ENCODE measurements at regions not wholly inside any gene's neighbourhood (a gene's known extent, or its start where the extent isn't known, plus 50 kb on each side); places are given as distances from the start of the nearest gene placed in this dataset.
"Not testable (repeated sequence)": the region's sequence is repeated elsewhere in the genome, so short reads cannot be mapped to it uniquely, and the experiment has no call there.

DNA sequence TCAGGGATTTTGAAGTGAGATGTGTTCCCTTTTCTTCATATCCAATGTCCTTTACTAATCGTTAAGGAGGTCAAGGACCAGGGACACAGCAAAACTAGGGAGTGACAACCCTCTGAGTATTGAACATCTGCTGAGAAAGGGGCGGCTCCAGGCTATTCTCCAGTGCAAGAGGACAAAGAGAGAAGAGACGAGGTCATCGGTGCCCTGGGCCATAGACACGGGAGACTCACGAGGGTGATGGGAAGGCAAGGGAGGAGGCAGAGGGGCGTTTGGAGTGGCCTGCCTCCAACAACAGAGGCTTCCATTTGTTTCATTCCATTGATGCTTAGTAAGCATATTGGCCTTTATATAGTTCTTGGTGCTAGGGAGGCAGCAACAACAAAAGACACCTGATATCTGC is 268.4 kb downstream of the CXCL12 start:
- Histone ChIP-seq H3K36me3 (ENCODE audit: insufficient read depth, low read length) (no peaks in the 10 kb centered on the region), H3K4me2 (ENCODE audit: insufficient read depth, low read length) (no peak overlapping the region), H4K20me1 (ENCODE audit: insufficient read depth, low read length) (no peaks in the 10 kb centered on the region), H3K9me3 (ENCODE audit: insufficient read depth, low read length, severe bottlenecking) (no peaks in the 10 kb centered on the region), H3K27ac (ENCODE audit: low read length) (no peak overlapping the region), H3K27me3 (ENCODE audit: insufficient read depth, low read length, poor library complexity) (no peaks in the 10 kb centered on the region), H3K4me1 (ENCODE audit: insufficient read depth, low read length) (no peaks in the 10 kb centered on the region), H2AFZ (ENCODE audit: low read depth, low read length) (no peak overlapping the region), H3K9ac (ENCODE audit: low read depth, low read length) (no peak overlapping the region), H3K79me2 (ENCODE audit: insufficient read depth, low read length) (no peaks in the 10 kb centered on the region), H3K4me3 (ENCODE audit: low read depth in 1 of 2, low read length in 2 of 2) (no peak overlapping the region)
- no peak for TF ChIP-seq EZH2 (IDR thresholded peaks at IDR 0.05; ENCODE audit: borderline replicate concordance, low read depth, low read length, severe bottlenecking)
- TF ChIP-seq, protein P1, sequence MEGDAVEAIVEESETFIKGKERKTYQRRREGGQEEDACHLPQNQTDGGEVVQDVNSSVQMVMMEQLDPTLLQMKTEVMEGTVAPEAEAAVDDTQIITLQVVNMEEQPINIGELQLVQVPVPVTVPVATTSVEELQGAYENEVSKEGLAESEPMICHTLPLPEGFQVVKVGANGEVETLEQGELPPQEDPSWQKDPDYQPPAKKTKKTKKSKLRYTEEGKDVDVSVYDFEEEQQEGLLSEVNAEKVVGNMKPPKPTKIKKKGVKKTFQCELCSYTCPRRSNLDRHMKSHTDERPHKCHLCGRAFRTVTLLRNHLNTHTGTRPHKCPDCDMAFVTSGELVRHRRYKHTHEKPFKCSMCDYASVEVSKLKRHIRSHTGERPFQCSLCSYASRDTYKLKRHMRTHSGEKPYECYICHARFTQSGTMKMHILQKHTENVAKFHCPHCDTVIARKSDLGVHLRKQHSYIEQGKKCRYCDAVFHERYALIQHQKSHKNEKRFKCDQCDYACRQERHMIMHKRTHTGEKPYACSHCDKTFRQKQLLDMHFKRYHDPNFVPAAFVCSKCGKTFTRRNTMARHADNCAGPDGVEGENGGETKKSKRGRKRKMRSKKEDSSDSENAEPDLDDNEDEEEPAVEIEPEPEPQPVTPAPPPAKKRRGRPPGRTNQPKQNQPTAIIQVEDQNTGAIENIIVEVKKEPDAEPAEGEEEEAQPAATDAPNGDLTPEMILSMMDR (IDR thresholded peaks at IDR 0.05; ENCODE audit: borderline replicate concordance, extremely low read depth, low read length, poor library complexity, severe bottlenecking) = no peak
- DNase-seq (no peak), ATAC-seq (ENCODE audit: insufficient read depth, low read depth) (no peak)

DNA sequence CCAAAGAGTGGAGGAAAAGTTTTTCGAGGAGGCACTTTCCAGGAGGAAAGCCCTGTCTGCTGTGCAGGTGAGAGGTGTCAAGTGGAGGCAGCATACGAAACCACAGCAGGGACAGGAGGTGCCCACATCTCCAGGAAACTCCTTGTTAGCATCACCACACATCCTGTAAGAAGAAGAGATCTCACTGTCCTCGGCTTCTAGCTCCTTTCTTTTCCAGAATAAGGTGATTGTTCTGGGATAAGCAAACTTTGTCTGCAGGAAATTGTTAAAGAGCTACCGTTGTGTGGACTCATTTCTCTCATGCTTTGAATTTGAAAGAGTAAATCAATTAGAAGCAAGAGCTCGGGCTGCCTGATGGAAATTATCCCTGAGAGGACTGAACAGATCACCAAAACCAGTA is 269.4 kb downstream of the CXCL12 start:
- no peak overlapping the region for H3K9ac ChIP-seq (ENCODE audit: low read depth, low read length)
- no peak for DNase-seq
- TF ChIP-seq, protein P1 (IDR thresholded peaks at IDR 0.05; ENCODE audit: borderline replicate concordance, extremely low read depth, low read length, poor library complexity, severe bottlenecking) = no peak
- TF ChIP-seq EZH2 (IDR thresholded peaks at IDR 0.05; ENCODE audit: borderline replicate concordance, low read depth, low read length, severe bottlenecking) = no peak
- no peak overlapping the region for H3K27ac ChIP-seq (ENCODE audit: low read length)
- H3K4me1 ChIP-seq (ENCODE audit: insufficient read depth, low read length) = no peaks in the 10 kb centered on the region
- no peak for ATAC-seq (ENCODE audit: insufficient read depth, low read depth)
- H3K9me3 ChIP-seq (ENCODE audit: insufficient read depth, low read length, severe bottlenecking) = no peaks in the 10 kb centered on the region
- no peaks in the 10 kb centered on the region for H3K27me3 ChIP-seq (ENCODE audit: insufficient read depth, low read length, poor library complexity)
- no peak overlapping the region for H2AFZ ChIP-seq (ENCODE audit: low read depth, low read length)
- H3K4me3 ChIP-seq (ENCODE audit: low read depth in 1 of 2, low read length in 2 of 2) = no peak overlapping the region
- no peaks in the 10 kb centered on the region for H3K79me2 ChIP-seq (ENCODE audit: insufficient read depth, low read length)
- H4K20me1 ChIP-seq (ENCODE audit: insufficient read depth, low read length) = no peaks in the 10 kb centered on the region
- no peak overlapping the region for H3K4me2 ChIP-seq (ENCODE audit: insufficient read depth, low read length)
- no peaks in the 10 kb centered on the region for H3K36me3 ChIP-seq (ENCODE audit: insufficient read depth, low read length)

DNA sequence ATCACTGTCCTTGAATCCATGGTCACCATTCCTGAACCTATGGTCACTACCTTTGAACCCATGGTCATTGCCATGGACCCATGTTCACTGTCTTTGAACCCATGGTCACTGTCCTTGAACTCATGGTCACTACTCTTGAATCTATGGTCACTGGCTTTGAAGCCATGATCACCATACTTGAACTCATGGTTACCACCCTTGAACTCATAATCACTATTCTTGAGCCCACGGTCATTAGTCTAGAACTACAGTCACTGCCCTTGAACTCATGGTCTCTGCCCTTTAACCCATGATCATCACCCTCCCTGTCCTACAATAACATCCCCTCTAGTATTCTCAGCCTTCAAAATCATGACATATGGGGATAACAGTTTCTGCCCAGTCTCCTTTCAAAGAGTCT is 270.5 kb downstream of the CXCL12 start:
- TF ChIP-seq, protein P1 (IDR thresholded peaks at IDR 0.05; ENCODE audit: borderline replicate concordance, extremely low read depth, low read length, poor library complexity, severe bottlenecking) = no peak
- no peak for TF ChIP-seq EZH2 (IDR thresholded peaks at IDR 0.05; ENCODE audit: borderline replicate concordance, low read depth, low read length, severe bottlenecking)
- no peaks in the 10 kb centered on the region for H3K27me3 ChIP-seq (ENCODE audit: insufficient read depth, low read length, poor library complexity)

DNA sequence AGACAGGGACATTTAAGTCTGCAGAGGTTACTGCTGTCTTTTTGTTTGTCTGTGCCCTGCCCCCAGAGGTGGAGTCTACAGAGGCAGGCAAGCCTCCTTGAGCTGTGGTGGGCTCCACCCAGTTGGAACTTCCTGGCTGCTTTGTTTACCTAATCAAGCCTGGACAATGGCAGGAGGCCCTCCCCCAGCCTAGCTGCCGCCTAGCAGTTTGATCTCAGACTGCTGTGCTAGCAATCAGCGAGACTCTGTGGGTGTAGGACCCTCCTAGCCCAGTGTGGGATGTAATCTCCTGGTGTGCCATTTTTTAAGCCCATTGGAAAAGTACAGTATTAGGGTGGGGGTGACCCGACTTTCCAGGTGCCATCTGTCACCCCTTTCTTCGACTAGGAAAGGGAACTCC is 272.6 kb downstream of the CXCL12 start:
- not testable (repeated sequence) for H3K4me2 ChIP-seq (ENCODE audit: insufficient read depth, low read length); DNase-seq; H3K79me2 ChIP-seq (ENCODE audit: insufficient read depth, low read length); H3K9ac ChIP-seq (ENCODE audit: low read depth, low read length); H3K4me3 ChIP-seq (ENCODE audit: low read depth in 1 of 2, low read length in 2 of 2); H3K27ac ChIP-seq (ENCODE audit: low read length); H3K27me3 ChIP-seq (ENCODE audit: insufficient read depth, low read length, poor library complexity); H3K36me3 ChIP-seq (ENCODE audit: insufficient read depth, low read length); H3K9me3 ChIP-seq (ENCODE audit: insufficient read depth, low read length, severe bottlenecking); H2AFZ ChIP-seq (ENCODE audit: low read depth, low read length); H4K20me1 ChIP-seq (ENCODE audit: insufficient read depth, low read length); H3K4me1 ChIP-seq (ENCODE audit: insufficient read depth, low read length); ATAC-seq (ENCODE audit: insufficient read depth, low read depth)

More for the DNA sequence above, 270.5 kb downstream of the CXCL12 start:
- H3K79me2 ChIP-seq (ENCODE audit: insufficient read depth, low read length) = no peaks in the 10 kb centered on the region
- no peak overlapping the region for H2AFZ ChIP-seq (ENCODE audit: low read depth, low read length)
- H3K27ac ChIP-seq (ENCODE audit: low read length) = no peak overlapping the region
- H3K36me3 ChIP-seq (ENCODE audit: insufficient read depth, low read length) = no peaks in the 10 kb centered on the region
- no peaks in the 10 kb centered on the region for H3K4me1 ChIP-seq (ENCODE audit: insufficient read depth, low read length)
- H3K9me3 ChIP-seq (ENCODE audit: insufficient read depth, low read length, severe bottlenecking) = no peaks in the 10 kb centered on the region
- no peak overlapping the region for H3K4me3 ChIP-seq (ENCODE audit: low read depth in 1 of 2, low read length in 2 of 2)
- no peaks in the 10 kb centered on the region for H4K20me1 ChIP-seq (ENCODE audit: insufficient read depth, low read length)
- no peak for ATAC-seq (ENCODE audit: insufficient read depth, low read depth)
- DNase-seq = no peak
- H3K4me2 ChIP-seq (ENCODE audit: insufficient read depth, low read length) = no peak overlapping the region
- no peak overlapping the region for H3K9ac ChIP-seq (ENCODE audit: low read depth, low read length)
